H1 (cell line): ENCODE measurements at regions not wholly inside any gene's neighbourhood (a gene's known extent, or its start where the extent isn't known, plus 50 kb on each side); places are given as distances from the start of the nearest gene placed in this dataset.
"Not testable (repeated sequence)": the region's sequence is repeated elsewhere in the genome, so short reads cannot be mapped to it uniquely, and the experiment has no call there.

Experiments used
- CTCF ChIA-PET: fragments of 300-600 bp; sonication (Branson Sonifier 250); formaldehyde crosslinking; loops from one replicate; lab custom pipeline; 2021; ENCODE audit not compliant: partially characterized antibody; lab: Charles Lee
- POLR2A ChIA-PET: fragments of 300-600 bp; sonication (Branson Sonifier 250); formaldehyde crosslinking; loops from one replicate; lab custom pipeline; 2021; ENCODE audit warnings: inconsistent platforms; ENCODE audit not compliant: partially characterized antibody; lab: Charles Lee
- DNase-seq, 2 experiments: peaks; one replicate each; pipeline versions ENCODE4 v3.0.0 to v3.0.0-alpha.2; 2010 to 2022; ENCODE audit warnings: low spot score in 2 of 2, low read depth in 1 of 2, mixed read lengths in 1 of 2
- FAIRE-seq: peaks from 2 replicates; lab custom pipeline; 2011; peaks lifted over from hg19 to GRCh38; lab: Jason Lieb, UNC
- H2AFZ ChIP-seq: 2 replicates; pipeline ENCODE4 v1.8.1; 2012; ENCODE audit warnings: low read length, inconsistent platforms
- H2AK5ac ChIP-seq: 2 replicates; pipeline ENCODE4 v1.6.1; 2013; ENCODE audit warnings: low read depth, low read length
- H2BK120ac ChIP-seq: replicated peaks from 2 replicates; pipeline ENCODE3; 2013; ENCODE audit warnings: low read depth, low read length, inconsistent platforms
- H2BK12ac ChIP-seq: 2 replicates; pipeline ENCODE4 v1.6.1; 2013; ENCODE audit warnings: low read depth, low read length
- H2BK15ac ChIP-seq: 2 replicates; pipeline ENCODE4 v1.6.1; 2013; ENCODE audit warnings: low read length
- H2BK20ac ChIP-seq: 2 replicates; pipeline ENCODE4 v1.6.1; 2013; ENCODE audit warnings: low read length
- H2BK5ac ChIP-seq: 2 replicates; pipeline ENCODE4 v1.6.1; 2013; ENCODE audit warnings: low read depth, low read length
- H3K14ac ChIP-seq: 2 replicates; pipeline ENCODE4 v1.6.1; 2013; ENCODE audit warnings: inconsistent platforms; ENCODE audit not compliant: insufficient read length
- H3K18ac ChIP-seq: 2 replicates; pipeline ENCODE4 v1.6.1; 2013; ENCODE audit warnings: low read length; ENCODE audit errors: extremely low read depth
- H3K23ac ChIP-seq: 2 replicates; pipeline ENCODE4 v1.6.1; 2013; ENCODE audit warnings: inconsistent platforms; ENCODE audit not compliant: insufficient read length
- H3K23me2 ChIP-seq: 2 replicates; pipeline ENCODE4 v1.6.1; 2013; ENCODE audit warnings: low read depth, low read length
- H3K27ac ChIP-seq: 2 replicates; pipeline ENCODE4 v1.6.1; 2011; ENCODE audit warnings: low read depth, low read length, inconsistent platforms
- H3K27me3 ChIP-seq, 4 experiments: replicated peaks in 1 of 4; 1 replicate in 1 of 4; 2 replicates in 3 of 4; pipeline versions ENCODE4 v1.6.1 to v1.8.1; 2011 to 2013; ENCODE audit warnings: low read length in 3 of 4, mild to moderate bottlenecking in 3 of 4, inconsistent platforms in 2 of 4, mixed read lengths in 2 of 4, moderate library complexity in 1 of 4; ENCODE audit not compliant: control insufficient read depth in 3 of 4, insufficient read depth in 3 of 4; ENCODE audit errors: extremely low read depth in 1 of 4
- H3K36me3 ChIP-seq, 4 experiments: 2 replicates each; pipeline versions ENCODE4 v1.6.1 to v1.8.1; 2011 to 2013; ENCODE audit warnings: mild to moderate bottlenecking in 4 of 4, low read length in 3 of 4, moderate library complexity in 2 of 4, control low read depth in 1 of 4, inconsistent platforms in 1 of 4; ENCODE audit not compliant: insufficient read depth in 4 of 4, control insufficient read depth in 2 of 4
- H3K4ac ChIP-seq: replicated peaks from 2 replicates; pipeline ENCODE3; 2013; ENCODE audit warnings: low read length, low read depth, mixed read lengths, inconsistent platforms; ENCODE audit not compliant: insufficient read length
- H3K4me1 ChIP-seq, 4 experiments: replicated peaks in 1 of 4; 1 replicate in 1 of 4; 2 replicates in 3 of 4; pipeline versions ENCODE4 v1.6.1 to v1.8.1; 2011 to 2013; ENCODE audit warnings: low read length in 3 of 4, inconsistent platforms in 2 of 4, mixed read lengths in 1 of 4; ENCODE audit not compliant: insufficient read depth in 4 of 4, control insufficient read depth in 3 of 4
- H3K4me2 ChIP-seq, 2 experiments: 2 replicates each; pipeline versions ENCODE4 v1.6.1 to v1.8.1; 2011 to 2013; ENCODE audit warnings: low read depth in 2 of 2, low read length in 2 of 2, control low read depth in 1 of 2, inconsistent platforms in 1 of 2, mild to moderate bottlenecking in 1 of 2; ENCODE audit not compliant: insufficient read depth in 1 of 2
- H3K4me3 ChIP-seq, 4 experiments: fragments of 200-600, 300-600 bp in 1 of 4; sonication (generic), shearing (Covaris generic), sonication (Bioruptor Twin) in 1 of 4; 2 replicates each; pipeline versions ENCODE4 v1.5.1 to v1.8.1; 2011 to 2016; ENCODE audit warnings: low read length in 4 of 4, low read depth in 3 of 4, control low read depth in 2 of 4, inconsistent platforms in 2 of 4, mild to moderate bottlenecking in 2 of 4, mixed read lengths in 1 of 4, moderate library complexity in 1 of 4; ENCODE audit not compliant: insufficient read depth in 2 of 4; ENCODE audit errors: extremely low read depth in 1 of 4
- H3K56ac ChIP-seq: replicated peaks from 2 replicates; pipeline ENCODE3; 2013; ENCODE audit warnings: low read depth, mild to moderate bottlenecking, mixed read lengths, low read length, inconsistent platforms; ENCODE audit not compliant: insufficient read length
- H3K79me1 ChIP-seq: 2 replicates; pipeline ENCODE4 v1.6.1; 2013; ENCODE audit warnings: low read depth, low read length, control low read depth
- H3K79me2 ChIP-seq, 2 experiments: 2 replicates each; pipeline versions ENCODE4 v1.6.1 to v1.8.1; 2012 to 2013; ENCODE audit warnings: low read length in 2 of 2, mild to moderate bottlenecking in 2 of 2, inconsistent platforms in 1 of 2; ENCODE audit not compliant: insufficient read depth in 2 of 2, control insufficient read depth in 1 of 2
- H3K9ac ChIP-seq, 4 experiments: replicated peaks in 1 of 4; 1 replicate in 1 of 4; 2 replicates in 3 of 4; pipeline versions ENCODE4 v1.6.1 to v1.8.1; 2011 to 2013; ENCODE audit warnings: low read depth in 3 of 4, low read length in 3 of 4, control low read depth in 2 of 4, mild to moderate bottlenecking in 2 of 4, moderate library complexity in 2 of 4, inconsistent platforms in 1 of 4; ENCODE audit errors: extremely low read depth in 1 of 4
- H3K9me3 ChIP-seq, 2 experiments: 2 replicates each; pipeline versions ENCODE4 v1.6.1 to v1.8.1; 2012 to 2013; ENCODE audit warnings: mild to moderate bottlenecking in 2 of 2, moderate library complexity in 2 of 2, control low read depth in 1 of 2, inconsistent platforms in 1 of 2, low read depth in 1 of 2, low read length in 1 of 2, mixed read lengths in 1 of 2; ENCODE audit not compliant: insufficient read depth in 2 of 2
- H4K20me1 ChIP-seq, 2 experiments: replicated peaks in 1 of 2; 2 replicates each; pipeline versions ENCODE3 to v1.8.1; 2011 to 2013; ENCODE audit warnings: inconsistent platforms in 2 of 2, low read length in 2 of 2, mild to moderate bottlenecking in 1 of 2; ENCODE audit not compliant: insufficient read depth in 2 of 2, control insufficient read depth in 1 of 2
- H4K5ac ChIP-seq: 2 replicates; pipeline ENCODE4 v1.6.1; 2013; ENCODE audit warnings: low read length, low read depth, mixed read lengths, inconsistent platforms; ENCODE audit not compliant: insufficient read length
- H4K8ac ChIP-seq: 2 replicates; pipeline ENCODE4 v1.8.0; 2013; ENCODE audit warnings: mild to moderate bottlenecking, moderate library complexity, low read length, inconsistent platforms; ENCODE audit not compliant: insufficient read depth; ENCODE audit errors: extremely low read depth
- H4K91ac ChIP-seq: replicated peaks from 2 replicates; pipeline ENCODE3; 2013; ENCODE audit warnings: low read length, mixed read lengths, inconsistent platforms; ENCODE audit not compliant: insufficient read length
- WGBS, 2 experiments: shearing (Covaris generic) in 1 of 2; methylation state at CpG; one replicate each; pipeline versions ENCODE4 v1.1.6 to v1.1.7; 2013 to 2015; ENCODE audit warnings: low lambda C conversion rate in 2 of 2, mixed read lengths in 2 of 2, inconsistent platforms in 1 of 2, low coverage in 1 of 2, missing lambda C conversion rate in 1 of 2; ENCODE audit not compliant: insufficient replicate concordance in 2 of 2, insufficient coverage in 1 of 2, insufficient read length in 1 of 2; ENCODE audit errors: extremely low coverage in 1 of 2, missing lambda C conversion rate in 1 of 2; 5-methylcytosine and 5-hydroxymethylcytosine counted together

- H3K4me1 ChIP-seq, FAIRE-seq, H3K4me2 ChIP-seq, H4K8ac ChIP-seq, H3K18ac ChIP-seq, H3K4me3 ChIP-seq, H2BK5ac ChIP-seq, H2AK5ac ChIP-seq, H3K23ac ChIP-seq, CTCF ChIA-PET, POLR2A ChIA-PET, H2BK20ac ChIP-seq, H4K5ac ChIP-seq, H3K27me3 ChIP-seq, DNase-seq, H3K14ac ChIP-seq, H3K79me2 ChIP-seq, H3K56ac ChIP-seq, H4K20me1 ChIP-seq, H2BK12ac ChIP-seq, H3K79me1 ChIP-seq, H3K4ac ChIP-seq, H2BK120ac ChIP-seq, H4K91ac ChIP-seq, H3K23me2 ChIP-seq, H3K27ac ChIP-seq, H2BK15ac ChIP-seq, H3K9me3 ChIP-seq, H3K9ac ChIP-seq, H3K36me3 ChIP-seq, H2AFZ ChIP-seq: not testable (repeated sequence)
- WGBS, 2 experiments = 96% methylated on average over 3 of the region's 3 CpGs; no CpG with 5 or more reads in 1 of the 2 experiments
Measured at GRCh38 chr2:4115435-4115834, 412.1 kb downstream of the DCDC2C start.
